Glomerular visceral epithelial cell (primary cell): ENCODE measurements at regions not wholly inside any gene's neighbourhood (a gene's known extent, or its start where the extent isn't known, plus 50 kb on each side); places are given as distances from the start of the nearest gene placed in this dataset.

Experiments used
- DNase-seq: peaks from one replicate; pipeline ENCODE4 v3.0.0-alpha.2; 2016; ENCODE audit errors: extremely low spot score

DNA sequence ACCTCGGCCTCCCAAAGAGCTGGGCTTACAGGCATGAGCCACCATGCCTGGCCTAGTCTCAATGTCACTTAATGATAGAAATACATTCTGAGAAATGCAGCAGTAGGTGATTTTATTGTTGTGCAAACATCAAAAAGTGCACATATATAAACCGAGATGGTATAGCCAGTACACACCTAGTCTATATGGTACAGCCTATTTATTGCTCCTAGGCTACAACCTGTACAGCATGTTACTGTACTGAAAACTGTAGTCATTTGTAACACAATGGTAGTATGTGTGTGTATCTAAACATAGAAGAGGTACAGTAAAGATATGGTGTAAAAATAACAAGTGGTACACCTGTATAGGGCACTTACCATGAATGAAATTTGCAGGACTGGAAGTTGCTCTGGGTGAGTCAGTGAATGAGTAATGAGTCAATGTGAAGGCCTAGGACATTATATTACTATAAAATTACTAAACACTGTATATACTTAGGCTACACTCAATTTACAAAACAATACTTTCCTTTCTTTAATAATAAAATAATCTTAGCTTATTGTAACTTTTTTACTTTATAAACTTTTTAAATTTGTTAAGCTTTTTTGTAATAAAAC, 166.7 kb upstream of the SYT1 start:
- peak; percentile 9 for DNase-seq

DNA sequence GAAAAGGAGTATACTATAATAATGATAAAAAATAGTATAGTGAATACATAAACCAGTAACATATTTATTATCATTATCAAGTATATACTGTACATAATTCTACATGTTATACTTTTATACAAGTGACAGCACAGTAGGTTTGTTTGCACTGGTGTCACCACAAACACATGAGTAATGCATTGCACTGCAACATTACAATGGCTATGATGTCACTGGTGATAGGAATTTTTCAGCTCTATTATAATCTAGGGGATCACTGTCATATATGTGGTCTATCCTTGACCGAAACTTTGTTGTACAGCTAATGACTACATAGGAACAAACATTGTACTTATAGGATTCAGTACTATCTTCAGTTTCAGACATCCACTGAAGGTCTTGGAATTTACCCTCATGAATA, 165.8 kb upstream of the SYT1 start:
- peak; percentile 15 for DNase-seq

DNA sequence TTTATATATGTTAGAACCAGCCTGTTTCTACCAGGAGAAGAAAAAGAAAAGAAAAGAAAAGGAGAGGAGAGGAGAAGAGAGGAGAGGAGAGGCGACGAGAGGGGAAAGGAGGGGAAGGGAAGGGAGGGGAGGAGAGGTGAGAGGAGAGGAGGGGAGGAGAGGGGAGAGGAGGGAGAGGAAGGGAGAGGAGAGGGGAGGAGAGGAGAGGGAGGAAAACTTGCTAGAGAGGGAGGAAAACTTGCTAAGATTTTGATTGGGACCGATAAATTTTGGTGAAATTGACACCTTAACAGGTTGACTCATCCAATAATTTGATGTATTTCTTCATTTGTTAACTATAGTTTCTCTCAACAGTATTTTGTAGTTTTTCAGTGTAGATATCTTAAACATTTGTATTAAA, 164.0 kb upstream of the SYT1 start:
- DNase-seq, result no peak

DNA sequence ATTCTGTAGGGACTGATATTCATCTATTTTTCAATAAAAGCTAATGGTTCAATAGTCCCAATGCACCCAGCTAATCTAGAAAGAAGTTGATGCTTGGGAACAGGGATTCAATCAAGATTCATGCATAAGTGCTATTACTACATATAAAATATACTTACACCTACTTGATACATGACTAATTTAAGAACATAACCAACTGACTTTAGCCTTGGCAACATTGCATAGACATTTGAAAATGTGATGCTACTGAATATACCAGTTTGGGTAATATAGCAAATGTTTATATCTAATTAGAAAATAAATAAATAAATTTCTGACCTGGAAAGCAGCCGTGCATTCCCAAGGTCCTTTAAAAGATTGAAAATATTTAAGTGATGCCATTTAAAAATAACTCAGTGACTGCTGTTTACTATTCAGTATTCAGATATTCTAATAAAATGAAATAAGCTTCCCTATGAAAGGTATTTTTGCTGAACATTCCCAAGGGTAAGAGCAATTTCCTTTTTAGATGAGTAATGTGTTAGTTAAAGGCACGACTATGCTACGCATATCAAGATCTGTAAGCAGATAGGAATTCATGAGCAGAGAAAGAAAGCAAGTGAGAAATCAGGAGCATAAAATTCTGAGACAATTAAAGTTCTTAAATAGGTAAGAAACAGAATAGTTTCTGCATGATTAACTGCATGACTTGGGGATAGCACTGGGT, 160.6 kb upstream of the SYT1 start:
- peak; percentile 62 for DNase-seq

DNA sequence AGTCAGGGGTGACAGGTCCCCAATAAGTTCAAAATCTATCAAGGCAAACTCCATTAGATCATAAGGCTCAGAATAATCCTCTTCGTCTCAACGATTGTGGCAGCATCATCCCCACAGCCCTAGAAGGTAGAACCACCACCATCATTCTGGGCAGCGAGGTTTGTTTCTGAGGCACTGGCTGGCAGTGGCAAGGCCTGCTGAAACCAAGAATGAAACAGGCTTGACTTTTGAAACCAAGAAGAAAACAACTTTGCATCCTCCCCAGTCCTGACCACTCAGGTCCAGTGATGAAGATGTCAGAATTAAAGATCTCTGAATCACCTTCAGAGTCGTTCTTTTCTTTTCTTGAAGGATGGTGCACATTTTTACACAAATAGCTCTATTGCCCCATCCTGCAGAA, 152.6 kb upstream of the SYT1 start:
- no peak for DNase-seq

DNA sequence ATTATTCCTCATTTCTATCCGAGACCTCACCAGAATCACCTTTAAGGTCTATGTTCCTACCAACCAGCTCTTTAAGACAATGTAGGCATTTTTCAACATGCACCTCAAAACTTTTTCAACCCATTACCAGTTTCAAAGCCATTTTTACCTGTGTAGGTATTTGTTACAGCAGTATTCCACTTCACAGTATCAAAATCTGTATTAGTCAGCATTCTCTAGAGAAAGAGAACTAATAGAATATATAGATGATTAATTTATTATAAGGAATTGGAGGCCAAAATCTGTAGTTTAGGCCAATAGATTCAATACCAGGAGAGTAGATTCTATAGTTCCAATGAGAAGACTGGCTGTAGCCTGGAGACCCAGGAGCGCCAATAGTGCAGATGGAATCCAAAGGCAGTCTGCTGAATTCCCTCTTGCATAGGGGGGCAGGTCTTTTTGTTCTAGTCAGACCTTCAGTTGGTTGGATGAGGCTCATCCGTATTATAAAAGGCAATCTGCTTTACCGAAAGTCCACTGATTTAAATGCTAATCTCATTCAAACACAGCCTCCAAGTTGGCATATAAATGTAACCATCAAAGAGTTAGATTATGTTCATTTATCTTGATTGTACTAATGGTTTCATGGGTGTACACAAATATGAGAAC, 151.6 kb upstream of the SYT1 start:
- no peak for DNase-seq

DNA sequence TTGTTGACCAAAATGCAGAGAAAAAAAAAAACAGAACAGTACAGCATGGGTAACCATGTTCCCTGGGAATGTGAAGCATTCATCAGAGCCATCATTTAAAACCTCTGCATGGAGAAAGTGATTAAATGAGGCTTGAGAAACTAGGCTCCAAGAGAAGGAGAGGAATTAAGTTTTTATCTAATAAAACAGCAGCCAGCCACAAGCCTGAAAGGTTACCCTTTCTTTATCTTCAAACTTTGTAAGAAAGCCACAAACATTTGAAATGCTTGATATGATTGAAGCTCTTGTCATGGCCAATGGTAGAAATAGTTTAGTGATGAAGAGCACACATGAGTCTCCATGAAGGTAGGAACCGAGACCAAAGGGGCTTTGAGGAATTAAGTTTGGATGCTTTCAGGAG, 144.9 kb upstream of the SYT1 start:
- no peak for DNase-seq

DNA sequence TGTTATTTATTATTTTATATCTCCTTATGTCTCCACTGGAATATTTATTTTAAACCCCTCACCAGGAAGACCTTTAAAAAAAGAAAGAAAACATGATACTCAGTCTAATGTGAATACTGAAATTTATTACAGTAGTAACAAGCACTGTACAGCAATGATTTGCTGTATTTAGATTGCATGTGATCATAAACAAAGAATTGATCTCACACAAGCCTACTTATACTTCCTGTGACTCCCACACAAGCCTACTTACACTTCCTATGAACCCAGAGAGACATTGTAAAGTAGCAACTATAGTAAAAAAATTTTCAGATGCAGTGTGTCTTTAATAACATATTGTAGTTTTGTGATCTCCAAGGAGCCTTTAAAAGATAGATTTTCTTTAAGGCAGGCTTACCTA, 142.7 kb upstream of the SYT1 start:
- no peak for DNase-seq

DNA sequence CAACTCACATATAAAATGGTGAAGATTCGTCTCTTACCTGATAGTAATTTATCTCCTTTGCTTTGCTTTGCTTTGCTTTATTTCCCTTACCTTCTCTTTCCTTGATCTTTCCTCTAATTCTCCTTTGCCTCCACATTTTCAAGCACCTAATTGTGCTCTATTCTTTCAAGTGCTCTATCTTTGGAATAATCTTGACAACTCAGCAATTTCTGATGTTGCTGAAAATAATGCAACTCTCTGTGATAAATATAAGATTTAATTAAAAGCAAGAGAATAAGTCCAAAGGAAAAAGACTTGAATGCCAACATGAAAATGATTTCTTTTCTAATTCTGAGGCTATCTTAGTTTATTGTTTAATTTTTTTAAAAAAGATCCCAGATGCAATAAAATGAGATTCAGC, 139.5 kb upstream of the SYT1 start:
- DNase-seq, result no peak

DNA sequence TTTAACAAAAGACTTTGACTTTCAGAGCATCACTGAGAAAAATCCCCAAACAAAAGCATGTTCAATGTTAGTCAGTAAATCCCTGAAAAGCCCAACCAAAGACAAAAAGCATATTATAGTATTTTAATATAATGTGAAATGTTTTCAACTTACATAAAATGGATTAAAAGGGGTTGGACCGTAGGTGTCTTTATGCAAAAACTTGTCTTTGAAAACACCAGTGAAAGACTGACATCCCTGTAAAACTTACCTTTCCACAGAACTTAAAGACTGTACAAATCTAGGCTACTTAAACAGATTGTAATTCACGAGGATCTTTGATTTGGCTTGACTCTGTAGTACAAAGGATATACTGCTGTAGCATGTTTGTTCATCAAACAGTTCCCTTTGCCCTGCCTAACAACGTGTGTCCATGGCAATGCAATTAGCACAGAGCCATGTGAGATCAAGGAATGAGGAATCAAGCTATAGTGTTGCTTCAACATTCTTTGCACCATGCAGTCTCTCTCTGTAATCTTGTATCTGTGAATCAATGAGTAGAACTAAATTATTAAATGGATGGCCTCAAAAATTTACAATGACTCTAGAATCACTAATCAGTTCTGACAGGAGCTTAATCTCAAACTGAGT, 138.5 kb upstream of the SYT1 start:
- no peak for DNase-seq

DNA sequence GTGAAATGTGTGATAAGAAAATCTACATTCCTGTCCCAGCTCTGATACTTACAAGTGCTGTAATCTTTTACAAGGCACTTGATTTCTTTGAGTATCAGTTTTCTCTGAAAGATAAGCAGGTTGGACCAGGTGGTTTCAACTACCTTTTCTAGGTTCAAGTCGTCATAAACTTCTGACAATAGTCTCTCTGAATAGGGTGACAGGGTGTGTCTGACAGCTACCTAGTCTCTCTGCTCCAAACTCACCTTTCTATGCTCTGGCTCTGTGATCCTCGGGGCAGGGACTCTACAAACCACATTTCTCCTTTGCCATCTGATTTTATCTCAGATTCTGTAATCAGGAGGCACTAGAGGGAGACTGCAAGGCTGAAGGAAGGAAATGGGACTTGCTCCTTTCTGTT, 137.7 kb upstream of the SYT1 start:
- no peak for DNase-seq

DNA sequence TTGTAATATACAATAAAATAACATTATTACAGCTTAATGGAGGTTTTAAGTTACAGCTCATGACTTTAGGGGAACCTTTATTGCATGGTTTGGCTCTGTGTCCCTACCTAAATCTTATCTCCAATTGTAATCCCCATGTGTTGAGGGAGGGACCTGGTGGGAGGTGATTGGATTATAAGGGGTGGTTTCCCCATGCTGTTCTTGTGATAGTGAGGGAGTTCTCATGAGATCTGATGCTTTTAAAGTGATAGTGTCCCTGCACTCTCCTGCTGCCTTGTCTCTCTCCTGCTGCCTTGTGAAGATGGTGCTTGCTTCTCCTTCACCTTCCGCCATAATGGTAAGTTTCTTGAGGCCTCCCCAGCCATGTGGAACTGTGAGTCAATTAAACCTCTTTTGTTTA, 132.1 kb upstream of the SYT1 start:
- DNase-seq, result no peak

DNA sequence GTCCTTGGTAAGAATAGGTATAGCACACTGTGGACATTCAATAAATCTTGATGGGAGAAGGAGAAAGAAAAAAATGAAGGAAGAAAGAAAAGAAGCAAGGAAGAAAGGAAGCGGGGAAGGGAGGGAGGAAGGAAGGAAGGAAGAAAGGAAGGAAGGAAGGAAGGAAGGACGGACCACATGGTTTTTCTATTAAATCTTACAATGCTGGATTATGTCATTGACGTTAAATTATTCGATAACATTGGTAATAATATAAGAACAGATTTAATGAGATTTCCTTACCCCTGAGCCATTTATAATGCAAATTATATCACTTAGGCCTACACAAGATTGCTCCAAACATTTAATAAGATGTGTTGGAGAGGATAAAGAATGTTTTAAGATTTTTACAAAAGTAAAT, 124.9 kb upstream of the SYT1 start:
- no peak for DNase-seq

DNA sequence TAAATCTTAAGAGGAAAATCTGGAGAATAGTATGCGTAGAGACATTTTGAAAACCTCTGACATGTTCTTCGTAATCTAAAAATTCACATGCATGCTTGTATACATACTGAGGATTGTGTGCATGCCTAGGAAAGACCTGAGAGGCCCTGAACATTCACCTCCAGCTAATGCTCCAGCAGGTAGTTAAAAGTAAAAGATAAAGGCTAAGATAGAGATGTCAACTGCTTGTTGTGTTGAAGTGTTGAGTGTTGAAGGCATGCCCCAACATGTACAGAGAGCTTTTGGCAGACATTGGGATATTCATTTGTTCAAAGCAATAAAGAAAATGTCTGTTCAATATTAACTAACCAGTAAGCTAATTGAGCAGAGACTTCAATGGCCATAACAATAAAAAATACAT, 118.6 kb upstream of the SYT1 start:
- no peak for DNase-seq

DNA sequence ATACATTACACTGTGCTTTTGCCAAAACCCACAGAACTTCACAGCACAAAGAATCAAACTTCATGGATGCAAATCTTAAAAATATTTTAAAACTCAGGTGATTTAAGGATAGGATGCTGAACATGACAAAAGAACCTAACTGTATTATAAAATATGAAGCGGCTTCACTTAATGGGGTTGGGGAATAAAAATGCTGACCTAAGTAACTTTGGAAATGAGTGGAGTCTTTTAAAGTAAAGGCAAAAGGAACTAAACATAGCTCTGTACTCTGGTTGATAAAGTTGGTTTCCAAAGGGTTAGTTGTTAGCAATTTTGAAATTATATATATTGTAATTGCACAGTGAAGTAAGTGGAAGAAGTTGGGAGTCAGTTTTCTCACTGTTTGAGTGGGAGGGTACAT, 111.5 kb upstream of the SYT1 start:
- DNase-seq, result no peak

DNA sequence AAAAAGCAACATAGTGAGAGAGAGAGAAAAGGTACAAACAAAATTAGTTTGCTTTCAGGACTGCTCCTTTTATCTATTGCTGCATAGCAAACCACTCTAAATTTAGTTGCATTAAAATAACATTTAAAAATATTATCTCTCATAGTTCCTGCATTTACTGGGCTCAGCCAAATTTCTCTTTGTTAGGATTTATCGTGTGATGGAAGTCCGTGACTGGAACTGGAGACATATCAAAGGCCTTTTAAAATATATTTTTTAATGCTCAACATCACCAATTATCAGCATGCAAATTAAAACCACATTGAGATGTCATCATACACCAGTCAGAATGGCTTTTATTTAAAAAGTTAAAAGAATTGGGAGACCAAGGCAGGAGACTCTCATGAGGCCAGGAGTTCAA, 107.6 kb upstream of the SYT1 start:
- no peak for DNase-seq

DNA sequence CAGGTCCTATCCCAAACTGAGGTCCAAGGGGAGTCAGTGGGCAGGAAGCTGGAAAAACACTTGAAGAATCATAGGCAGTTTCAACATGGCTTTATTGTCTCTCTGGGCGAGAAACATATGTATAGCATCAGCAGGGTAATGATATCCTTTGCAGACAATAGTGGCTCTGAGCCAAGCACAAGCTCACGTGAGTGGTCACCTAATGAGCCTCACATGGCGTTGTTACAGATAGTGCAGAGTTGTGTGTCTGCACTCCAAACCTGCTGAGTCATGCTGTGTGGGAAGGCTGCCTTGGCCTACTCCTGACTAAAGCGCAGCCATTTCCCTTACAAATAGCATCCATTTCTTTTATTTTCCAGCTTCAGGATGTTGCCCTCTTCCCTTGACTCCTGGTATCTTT, 105.2 kb upstream of the SYT1 start:
- peak; percentile 5 for DNase-seq

DNA sequence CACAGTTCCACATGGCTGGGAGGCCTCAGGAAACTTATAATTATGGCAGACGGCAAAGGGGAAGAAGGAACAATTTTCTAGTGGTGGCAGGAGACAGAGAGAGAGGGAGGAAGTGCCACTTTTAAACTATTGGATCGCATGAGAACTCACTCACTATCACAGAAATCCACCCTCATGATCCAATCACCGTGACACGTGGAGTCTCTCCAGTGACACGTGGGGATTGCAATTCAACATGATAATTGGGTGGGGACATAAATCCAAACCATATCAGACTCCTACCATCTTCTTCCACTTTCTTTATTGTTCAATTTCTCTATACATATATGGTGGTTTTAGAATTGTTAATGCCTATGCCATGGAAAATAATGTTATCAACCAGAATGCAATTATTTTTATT, 103.7 kb upstream of the SYT1 start:
- DNase-seq, result no peak

DNA sequence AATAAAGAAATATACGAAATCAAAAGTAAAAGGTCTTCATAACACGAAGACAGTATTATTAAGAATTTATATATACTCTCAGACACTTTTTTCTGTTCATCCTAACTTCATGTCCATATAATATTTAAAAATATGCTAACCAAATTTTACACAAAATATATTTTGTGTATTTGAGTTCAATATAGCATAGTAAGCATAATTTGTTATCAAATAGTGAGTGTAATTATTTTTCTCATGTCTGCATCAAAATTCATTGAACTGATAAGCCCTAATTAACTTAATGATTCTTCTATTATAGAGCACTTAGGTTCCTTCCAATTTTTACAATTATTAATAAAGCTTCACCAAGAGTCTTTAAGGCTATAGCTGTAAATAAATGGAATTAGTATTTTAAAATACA, 99.7 kb upstream of the SYT1 start:
- no peak for DNase-seq

DNA sequence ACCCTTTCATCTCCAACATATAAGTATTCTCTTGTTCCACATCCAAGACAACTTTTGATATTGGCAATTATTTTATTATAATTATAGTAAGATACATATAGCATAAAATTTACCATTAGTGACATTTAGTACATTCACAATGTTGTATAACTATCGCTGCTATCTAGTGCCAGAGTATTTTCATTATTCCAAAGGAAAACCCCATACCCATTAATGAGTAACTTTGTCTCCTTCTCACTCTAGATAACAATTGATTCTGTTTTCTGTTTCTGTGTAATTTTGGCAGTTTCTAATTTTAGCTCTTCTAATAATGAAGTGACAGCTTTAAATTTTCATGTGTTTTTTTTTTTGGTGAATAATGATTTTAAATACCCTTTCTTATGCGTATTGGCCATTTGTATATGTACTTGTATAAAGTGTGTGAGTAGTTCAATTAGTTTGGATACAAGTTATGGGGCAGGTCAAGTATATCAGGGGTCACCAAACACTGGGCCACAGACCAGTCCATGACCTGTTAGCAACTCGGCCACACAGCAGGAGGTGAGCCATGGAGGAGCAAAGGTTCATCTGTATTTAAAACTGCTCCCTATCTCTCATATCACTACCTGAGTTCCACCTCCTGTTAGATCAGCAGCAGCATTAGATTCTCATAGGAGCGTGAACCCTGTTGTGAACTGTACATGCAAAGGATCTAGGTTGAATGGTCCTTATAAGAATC, 97.2 kb upstream of the SYT1 start:
- DNase-seq, result no peak

DNA sequence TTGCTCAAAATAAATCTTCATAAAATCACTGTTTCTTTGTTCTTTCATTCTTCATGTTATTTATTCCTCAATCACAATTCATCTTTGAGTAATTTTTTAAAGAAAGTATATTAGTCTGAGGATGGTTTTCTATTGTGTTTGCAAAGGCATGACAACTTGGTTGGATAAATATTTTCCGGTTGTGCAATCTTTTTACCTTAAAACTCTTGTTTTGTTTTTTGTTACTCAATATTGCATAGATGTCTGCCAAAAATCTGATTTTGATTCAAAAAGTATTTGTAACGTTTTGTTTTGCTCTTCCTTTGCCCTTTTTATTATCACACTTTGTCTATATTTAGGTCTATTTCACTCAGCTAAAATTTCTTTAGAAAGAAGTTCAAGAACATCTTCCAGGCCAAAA, 86.2 kb upstream of the SYT1 start:
- no peak for DNase-seq

DNA sequence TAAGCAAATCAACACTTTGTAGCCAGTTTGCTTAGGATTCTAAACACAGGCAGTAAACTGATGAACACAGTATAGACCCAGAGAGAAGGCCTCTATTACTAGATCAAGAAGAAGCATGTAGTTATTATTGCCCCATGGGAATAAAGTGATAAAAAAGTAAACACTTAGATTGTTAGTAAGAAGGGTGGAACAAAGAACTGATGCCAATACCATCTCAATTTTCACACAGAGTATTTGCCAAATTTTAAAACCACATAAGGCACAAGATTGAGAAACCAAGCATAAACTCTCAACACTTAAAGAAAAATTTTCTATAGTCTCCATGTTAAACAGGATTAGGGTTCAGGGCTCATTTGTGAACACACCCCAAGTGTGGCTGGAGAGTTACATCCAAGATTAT, 77.0 kb upstream of the SYT1 start:
- no peak for DNase-seq
